ENCODE measurements at regions not wholly inside any gene's neighbourhood (a gene's known extent, or its start where the extent isn't known, plus 50 kb on each side); places are given as distances from the start of the nearest gene placed in this dataset.
"Not testable (repeated sequence)": the region's sequence is repeated elsewhere in the genome, so short reads cannot be mapped to it uniquely, and the experiment has no call there.

DNA sequence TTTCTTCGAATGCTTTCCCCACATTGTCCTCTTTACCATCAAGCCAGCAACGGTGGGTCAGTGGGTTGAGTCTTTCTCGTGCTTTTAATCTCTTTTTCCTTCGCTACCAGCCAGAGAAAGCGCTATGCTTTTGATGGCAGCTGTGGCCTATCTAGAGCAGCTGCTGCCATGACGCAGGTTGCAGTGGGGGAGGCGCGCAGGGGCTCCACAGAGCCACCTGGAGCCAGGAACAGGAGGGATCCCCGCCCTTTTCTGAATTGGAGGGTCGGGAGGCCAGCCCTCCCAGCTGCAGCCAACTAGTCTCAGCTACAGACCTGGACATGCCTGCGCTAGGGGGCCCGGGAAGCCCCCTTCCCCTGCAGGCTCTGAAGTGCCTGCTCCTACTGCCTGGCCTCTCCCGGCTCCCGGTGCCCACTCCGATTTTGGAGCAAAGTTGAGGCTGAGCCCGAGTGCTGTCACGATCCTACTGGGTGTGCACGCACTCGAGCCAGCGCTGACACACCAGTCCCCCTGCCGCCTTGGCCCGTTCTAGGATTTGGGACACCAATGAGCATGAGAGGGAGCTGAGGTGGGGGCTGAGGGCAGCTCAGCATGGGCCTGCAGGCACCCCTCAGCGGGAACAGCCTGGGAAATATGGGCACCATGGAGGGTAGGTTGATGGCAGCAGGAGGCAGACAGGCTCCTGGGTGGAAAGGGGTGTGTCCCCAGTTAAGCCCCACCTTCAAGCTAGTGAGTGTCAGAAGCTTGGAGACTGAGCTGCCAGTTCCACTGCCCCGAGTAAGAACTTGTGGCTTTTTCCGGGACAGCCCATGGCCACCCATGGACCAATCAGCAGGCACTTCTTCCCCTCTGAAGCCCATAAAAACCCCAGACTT, 784.2 kb downstream of the SLC6A15 start:
- WGBS, 2 donors: 75 to 79% methylated on average over 25 of the region's 25 CpGs
- ATAC-seq (no peak), FAIRE-seq (no peak), DNase-seq (peak in 1 of 6 donors; percentile 40)
- Histone ChIP-seq H3K27me3 (no peaks in the 10 kb centered on the region), H3K4me1 (no peaks in the 10 kb centered on the region), H3K9me3 (no peaks in the 10 kb centered on the region), H3K4me3 (no peak overlapping the region), H3K36me3 (no peaks in the 10 kb centered on the region), H3K27ac (no peak overlapping the region)
- TF ChIP-seq, protein P1, sequence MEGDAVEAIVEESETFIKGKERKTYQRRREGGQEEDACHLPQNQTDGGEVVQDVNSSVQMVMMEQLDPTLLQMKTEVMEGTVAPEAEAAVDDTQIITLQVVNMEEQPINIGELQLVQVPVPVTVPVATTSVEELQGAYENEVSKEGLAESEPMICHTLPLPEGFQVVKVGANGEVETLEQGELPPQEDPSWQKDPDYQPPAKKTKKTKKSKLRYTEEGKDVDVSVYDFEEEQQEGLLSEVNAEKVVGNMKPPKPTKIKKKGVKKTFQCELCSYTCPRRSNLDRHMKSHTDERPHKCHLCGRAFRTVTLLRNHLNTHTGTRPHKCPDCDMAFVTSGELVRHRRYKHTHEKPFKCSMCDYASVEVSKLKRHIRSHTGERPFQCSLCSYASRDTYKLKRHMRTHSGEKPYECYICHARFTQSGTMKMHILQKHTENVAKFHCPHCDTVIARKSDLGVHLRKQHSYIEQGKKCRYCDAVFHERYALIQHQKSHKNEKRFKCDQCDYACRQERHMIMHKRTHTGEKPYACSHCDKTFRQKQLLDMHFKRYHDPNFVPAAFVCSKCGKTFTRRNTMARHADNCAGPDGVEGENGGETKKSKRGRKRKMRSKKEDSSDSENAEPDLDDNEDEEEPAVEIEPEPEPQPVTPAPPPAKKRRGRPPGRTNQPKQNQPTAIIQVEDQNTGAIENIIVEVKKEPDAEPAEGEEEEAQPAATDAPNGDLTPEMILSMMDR (IDR thresholded peaks at IDR 0.05): no peak
- intact Hi-C loops (cut with DNase I): no loop called here

DNA sequence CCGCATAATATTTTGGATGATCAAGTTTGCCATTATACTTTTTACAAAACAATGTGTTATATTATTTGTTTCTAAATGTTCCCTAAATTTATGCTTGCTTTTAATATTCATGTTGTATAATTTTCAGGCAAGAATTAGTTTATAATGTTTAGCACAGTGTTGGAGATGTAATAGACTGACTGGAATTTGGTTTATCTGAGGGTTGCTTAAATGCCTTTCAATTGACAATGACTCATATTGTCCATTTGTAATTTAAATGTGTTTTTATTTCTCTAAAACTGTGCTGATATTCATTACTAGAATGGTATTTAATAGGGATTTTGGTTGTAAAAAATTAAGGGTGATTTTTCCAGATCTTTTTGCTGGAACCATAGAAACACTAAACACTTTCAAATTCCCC, 788.4 kb downstream of the SLC6A15 start:
- Histone ChIP-seq H3K27me3 (no peaks in the 10 kb centered on the region), H3K4me1 (no peaks in the 10 kb centered on the region), H3K9me3 (no peaks in the 10 kb centered on the region), H3K27ac (no peak overlapping the region), H3K36me3 (no peaks in the 10 kb centered on the region), H3K4me3 (no peak overlapping the region)
- DNase-seq (no peak), FAIRE-seq (no peak), ATAC-seq (no peak)
- intact Hi-C loops (cut with DNase I): no loop called here
- TF ChIP-seq, protein P1 (IDR thresholded peaks at IDR 0.05): no peak
- WGBS, 2 donors: 93 to 97% methylated on average over 1 of the region's 1 CpG

DNA sequence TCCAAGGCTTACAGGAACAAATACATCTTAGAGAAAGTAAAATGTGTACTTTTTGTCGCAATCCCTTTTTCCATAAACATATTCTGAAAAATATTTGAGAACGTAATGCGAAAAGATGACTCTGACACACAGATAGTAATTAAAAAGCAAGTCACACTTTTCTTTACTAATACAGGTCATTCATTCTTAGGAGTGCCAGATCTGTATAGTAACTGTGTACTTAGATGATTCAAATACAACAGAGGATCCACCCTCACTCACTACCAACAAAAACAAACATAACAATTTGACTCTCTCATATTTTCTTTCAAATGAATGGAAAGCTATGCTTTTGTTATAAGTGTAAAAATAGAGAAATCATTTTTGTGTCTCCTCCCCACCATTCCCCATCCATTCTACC, 795.4 kb downstream of the SLC6A15 start:
- FAIRE-seq (no peak), ATAC-seq (no peak), DNase-seq (no peak)
- no peak overlapping the region for H3K27ac ChIP-seq
- WGBS, 2 donors: 81 to 87% methylated on average over 3 of the region's 3 CpGs
- no peaks in the 10 kb centered on the region for H3K9me3 ChIP-seq
- H3K27me3 ChIP-seq: no peaks in the 10 kb centered on the region
- H3K4me3 ChIP-seq: no peak overlapping the region
- H3K4me1 ChIP-seq: no peaks in the 10 kb centered on the region
- intact Hi-C loops (cut with DNase I): no loop called here
- no peaks in the 10 kb centered on the region for H3K36me3 ChIP-seq
- TF ChIP-seq, protein P1 (IDR thresholded peaks at IDR 0.05): no peak

DNA sequence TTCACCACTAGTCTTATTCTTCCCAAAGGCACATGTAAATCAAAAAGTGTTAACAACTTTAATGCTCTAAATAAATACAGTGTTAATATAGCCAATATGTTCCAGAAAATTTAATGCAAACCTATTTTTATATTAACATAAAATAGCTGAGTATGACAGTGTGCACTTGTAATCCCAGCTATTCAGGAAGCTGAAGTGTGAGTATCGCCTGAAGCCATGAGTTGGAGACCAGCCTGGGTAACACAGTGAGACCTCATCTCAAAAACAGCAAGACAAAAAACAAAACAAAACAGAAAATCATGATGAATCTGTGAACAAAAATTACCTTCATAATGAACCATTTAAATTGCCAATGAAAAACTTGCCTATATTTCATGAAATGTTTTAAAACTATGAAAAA, 798.9 kb downstream of the SLC6A15 start:
- 97 to 98% methylated on average over 1 of the region's 1 CpG for WGBS, 2 donors
- no peak for FAIRE-seq
- H3K4me1 ChIP-seq: no peaks in the 10 kb centered on the region

DNA sequence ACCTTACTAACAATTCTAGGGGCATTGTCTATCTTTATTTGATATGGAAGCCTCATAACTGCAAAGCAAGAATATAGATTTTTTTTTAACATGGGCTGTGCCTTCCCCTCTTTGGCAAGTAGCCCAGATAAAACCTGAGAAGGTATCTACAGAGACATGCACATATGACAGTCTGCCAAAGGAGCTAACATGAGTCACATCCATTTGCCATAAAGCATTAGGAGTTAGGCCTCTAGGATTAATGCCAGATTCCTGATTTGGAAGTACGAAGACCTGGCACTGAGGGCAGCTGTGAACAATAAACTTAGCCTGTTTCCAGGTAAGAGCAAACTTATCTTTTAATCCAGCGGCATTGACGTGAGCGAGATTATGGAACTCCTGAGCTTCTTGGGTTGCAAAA, 808.7 kb downstream of the SLC6A15 start:
- H3K4me1 ChIP-seq; H3K27me3 ChIP-seq; H3K4me3 ChIP-seq; ATAC-seq; FAIRE-seq; H3K36me3 ChIP-seq; H3K9me3 ChIP-seq; DNase-seq; intact Hi-C loops (cut with DNase I); H3K27ac ChIP-seq: not testable (repeated sequence)
- WGBS, 2 donors: 81 to 83% methylated on average over 4 of the region's 4 CpGs

More for the DNA sequence above, 798.9 kb downstream of the SLC6A15 start:
- no peak overlapping the region for H3K27ac ChIP-seq
- no peak overlapping the region for H3K4me3 ChIP-seq
- no peak for DNase-seq
- intact Hi-C loops (cut with DNase I): no loop called here
- H3K9me3 ChIP-seq: no peaks in the 10 kb centered on the region
- H3K36me3 ChIP-seq: no peaks in the 10 kb centered on the region
- no peaks in the 10 kb centered on the region for H3K27me3 ChIP-seq
- TF ChIP-seq, protein P1 (IDR thresholded peaks at IDR 0.05): no peak
- no peak for ATAC-seq

DNA sequence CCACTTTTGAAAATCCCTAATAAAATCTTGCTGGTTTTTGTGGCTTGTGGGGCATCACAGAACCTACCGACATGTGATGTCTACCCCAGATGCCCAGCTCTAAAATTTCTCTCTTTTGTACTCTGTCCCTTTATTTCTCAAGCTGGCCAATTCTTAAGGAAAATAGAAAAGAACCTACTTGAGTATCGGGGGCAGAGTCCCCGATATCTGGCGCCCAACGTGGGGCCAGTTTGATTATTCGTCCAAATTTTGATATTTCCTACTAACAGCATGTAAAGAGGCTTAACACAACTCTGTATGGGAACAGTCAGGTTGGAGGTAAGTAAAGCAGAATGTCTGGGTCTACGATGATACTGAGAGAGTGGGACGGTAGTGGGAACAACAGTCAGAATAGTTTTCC, 810.6 kb downstream of the SLC6A15 start:
- DNase-seq; intact Hi-C loops (cut with DNase I); H3K27me3 ChIP-seq; H3K4me1 ChIP-seq; ATAC-seq; H3K27ac ChIP-seq; FAIRE-seq; H3K36me3 ChIP-seq; H3K9me3 ChIP-seq; H3K4me3 ChIP-seq: not testable (repeated sequence)
- 87 to 92% methylated on average over 8 of the region's 8 CpGs for WGBS, 2 donors

DNA sequence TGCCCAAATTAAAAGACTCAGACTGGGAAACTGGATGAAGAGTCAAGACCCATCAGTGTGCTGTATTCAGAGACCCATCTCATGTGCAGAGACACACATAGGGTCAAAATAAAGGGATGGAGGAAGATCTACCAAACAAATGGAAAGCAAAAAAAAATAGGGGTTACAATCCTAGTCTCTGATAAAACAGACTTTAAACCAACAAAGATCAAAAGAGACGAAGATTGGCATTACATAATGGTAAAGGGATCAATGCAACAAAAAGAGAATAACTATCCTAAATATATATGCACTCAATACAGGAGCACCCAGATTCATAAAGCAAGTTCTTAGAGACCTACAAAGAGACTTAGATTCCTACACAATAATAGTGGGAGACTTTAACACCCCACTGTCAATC, 813.0 kb downstream of the SLC6A15 start:
- H3K36me3 ChIP-seq; DNase-seq; H3K4me3 ChIP-seq; H3K9me3 ChIP-seq; H3K27me3 ChIP-seq; H3K4me1 ChIP-seq; FAIRE-seq; ATAC-seq; intact Hi-C loops (cut with DNase I); H3K27ac ChIP-seq: not testable (repeated sequence)
- WGBS, 2 donors: 56 to 66% methylated on average over 1 of the region's 1 CpG

Data from pancreas (tissue), 10 donors.